HG03432 (cell line): ENCODE measurements at regions not wholly inside any gene's neighbourhood (a gene's known extent, or its start where the extent isn't known, plus 50 kb on each side); places are given as distances from the start of the nearest gene placed in this dataset.

Source experiments
- ATAC-seq: cut with Tn5 transposase; IDR thresholded peaks from one replicate; pipeline ENCODE4 v1.9.1; 2021; ENCODE audit warnings: mild to moderate bottlenecking, moderate library complexity; ENCODE audit not compliant: unreplicated experiment

GRCh38 chr2:37425408-37425807 is 81.0 kb downstream of the QPCT start:
- no peak for ATAC-seq

- ATAC-seq: no peak
Observed at GRCh38 chr2:37427241-37427640, 82.8 kb downstream of the QPCT start.

GRCh38 chr2:37436323-37436722 is 91.9 kb downstream of the QPCT start:
- ATAC-seq: no peak

- ATAC-seq: no peak
Observed at GRCh38 chr2:37439131-37439642, 94.8 kb downstream of the QPCT start.

GRCh38 chr2:37441055-37441454 is 96.6 kb downstream of the QPCT start:
- no peak for ATAC-seq

- no peak for ATAC-seq
Observed at GRCh38 chr2:37443082-37443481, 98.7 kb downstream of the QPCT start.

GRCh38 chr2:37447446-37447845 is 103.0 kb downstream of the QPCT start:
- ATAC-seq: no peak

GRCh38 chr2:37448342-37449120 is 104.1 kb downstream of the QPCT start:
- no peak for ATAC-seq

- ATAC-seq: no peak
Observed at GRCh38 chr2:37449761-37450296, 105.4 kb downstream of the QPCT start.

- no peak for ATAC-seq
Observed at GRCh38 chr2:37453027-37453426, 108.6 kb downstream of the QPCT start.

GRCh38 chr2:37454851-37455762 is 110.7 kb downstream of the QPCT start:
- ATAC-seq: no peak

- ATAC-seq: no peak
Observed at GRCh38 chr2:37456479-37456878, 112.0 kb downstream of the QPCT start.

- ATAC-seq: no peak
Observed at GRCh38 chr2:37457401-37457901, 113.0 kb downstream of the QPCT start.

- no peak for ATAC-seq
Observed at GRCh38 chr2:37458133-37458532, 113.7 kb downstream of the QPCT start.

- no peak for ATAC-seq
Observed at GRCh38 chr2:37459095-37459981, 114.9 kb downstream of the QPCT start.

GRCh38 chr2:37460896-37461229 is 116.4 kb downstream of the QPCT start:
- ATAC-seq: no peak

- ATAC-seq: no peak
Observed at GRCh38 chr2:37464067-37464466, 119.6 kb downstream of the QPCT start.

- no peak for ATAC-seq
Observed at GRCh38 chr2:37466533-37467222, 122.2 kb downstream of the QPCT start.

- ATAC-seq: no peak
Observed at GRCh38 chr2:37468170-37468569, 123.7 kb downstream of the QPCT start.

- no peak for ATAC-seq
Observed at GRCh38 chr2:37469126-37469525, 124.7 kb downstream of the QPCT start.
